Tibial nerve (tissue), 4 donors: ENCODE measurements at regions not wholly inside any gene's neighbourhood (a gene's known extent, or its start where the extent isn't known, plus 50 kb on each side); places are given as distances from the start of the nearest gene placed in this dataset.
"Not testable (repeated sequence)": the region's sequence is repeated elsewhere in the genome, so short reads cannot be mapped to it uniquely, and the experiment has no call there.

Experiments
- DNase-seq, 2 donors: peaks; one replicate each; pipeline ENCODE4 v3.0.0-alpha.2; 2019; ENCODE audit warnings: low spot score in 2 of 2
- H3K27ac ChIP-seq, 4 donors: fragments of 200-600 bp; sonication (generic) in 3 of 4; one replicate each; pipeline ENCODE4 v1.5.1; 2017 to 2019; ENCODE audit warnings: mild to moderate bottlenecking in 1 of 4
- H3K27me3 ChIP-seq, 2 donors: fragments of 200-600 bp; sonication (generic) in 1 of 2; one replicate each; pipeline versions ENCODE4 v1.5.1 to v1.6.0; 2017 to 2019
- H3K36me3 ChIP-seq, 3 donors: fragments of 200-600 bp; sonication (generic); one replicate each; pipeline ENCODE4 v1.5.1; 2018 to 2019
- H3K4me1 ChIP-seq, 4 donors: fragments of 200-600 bp; sonication (generic) in 3 of 4; one replicate each; pipeline ENCODE4 v1.5.1; 2017 to 2019
- H3K4me3 ChIP-seq, 4 donors: fragments of 200-600 bp; sonication (generic) in 3 of 4; one replicate each; pipeline ENCODE4 v1.5.1; 2017 to 2019; ENCODE audit warnings: mild to moderate bottlenecking in 1 of 4, moderate library complexity in 1 of 4
- H3K9me3 ChIP-seq, 4 donors: fragments of 200-600 bp; sonication (generic) in 3 of 4; one replicate each; pipeline ENCODE4 v1.5.1; 2017 to 2019
- EP300 ChIP-seq, 2 donors: sonication (generic); formaldehyde crosslinking; IDR thresholded peaks; one replicate each; pipeline ENCODE4 v1.6.1; 2017; ENCODE audit warnings: antibody characterized with exemption in 2 of 2, mild to moderate bottlenecking in 1 of 2
- POLR2A ChIP-seq, 2 donors: fragments of 450-650 bp; IDR thresholded peaks; one replicate each; pipeline ENCODE4 v1.6.1; 2017; ENCODE audit warnings: antibody characterized with exemption in 2 of 2, mild to moderate bottlenecking in 2 of 2, moderate library complexity in 2 of 2
- WGBS, 2 donors: methylation state at CpG; one replicate each; pipeline ENCODE4 v1.1.5; 2018; 5-methylcytosine and 5-hydroxymethylcytosine counted together
- TF ChIP-seq, protein P1 (sequence below), 5 experiments: fragments of 200-600 bp in 3 of 5; fragments of 450-650 bp in 2 of 5; sonication (generic) in 3 of 5; IDR thresholded peaks; one replicate each; pipeline ENCODE4 v1.5.1; 2016 to 2019; ENCODE audit warnings: antibody characterized with exemption in 5 of 5, mild to moderate bottlenecking in 3 of 5, moderate library complexity in 2 of 5

DNA sequence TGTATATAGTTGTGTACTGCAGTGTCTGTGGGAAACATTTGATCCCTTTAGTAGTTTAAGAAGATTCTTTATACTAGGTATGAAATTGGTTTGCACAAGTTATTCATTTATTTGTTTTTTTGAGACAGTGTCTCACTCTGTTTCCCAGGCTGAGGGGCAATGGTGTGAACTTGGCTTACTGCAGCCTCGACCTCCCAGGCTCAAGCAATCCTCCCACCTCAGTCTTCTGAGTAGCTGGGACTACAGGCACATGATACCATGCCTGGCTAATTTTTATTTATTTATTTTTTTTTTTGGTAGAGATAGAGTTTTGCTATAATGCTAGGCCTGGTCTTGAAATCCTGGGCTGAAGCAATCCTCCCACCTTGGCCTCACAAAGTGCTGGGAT, 209.4 kb downstream of the RASSF9 start:
- WGBS, 2 donors = 64 to 71% methylated on average over 1 of the region's 1 CpG
- no peaks in the 10 kb centered on the region for H3K27me3 ChIP-seq
- no peak overlapping the region for H3K27ac ChIP-seq
- H3K4me3 ChIP-seq = no peak overlapping the region
- H3K36me3 ChIP-seq = no peaks in the 10 kb centered on the region
- no peaks in the 10 kb centered on the region for H3K4me1 ChIP-seq
- TF ChIP-seq POLR2A (IDR thresholded peaks at IDR 0.05) (no peak), EP300 (IDR thresholded peaks at IDR 0.05) (no peak)
- TF ChIP-seq, protein P1, sequence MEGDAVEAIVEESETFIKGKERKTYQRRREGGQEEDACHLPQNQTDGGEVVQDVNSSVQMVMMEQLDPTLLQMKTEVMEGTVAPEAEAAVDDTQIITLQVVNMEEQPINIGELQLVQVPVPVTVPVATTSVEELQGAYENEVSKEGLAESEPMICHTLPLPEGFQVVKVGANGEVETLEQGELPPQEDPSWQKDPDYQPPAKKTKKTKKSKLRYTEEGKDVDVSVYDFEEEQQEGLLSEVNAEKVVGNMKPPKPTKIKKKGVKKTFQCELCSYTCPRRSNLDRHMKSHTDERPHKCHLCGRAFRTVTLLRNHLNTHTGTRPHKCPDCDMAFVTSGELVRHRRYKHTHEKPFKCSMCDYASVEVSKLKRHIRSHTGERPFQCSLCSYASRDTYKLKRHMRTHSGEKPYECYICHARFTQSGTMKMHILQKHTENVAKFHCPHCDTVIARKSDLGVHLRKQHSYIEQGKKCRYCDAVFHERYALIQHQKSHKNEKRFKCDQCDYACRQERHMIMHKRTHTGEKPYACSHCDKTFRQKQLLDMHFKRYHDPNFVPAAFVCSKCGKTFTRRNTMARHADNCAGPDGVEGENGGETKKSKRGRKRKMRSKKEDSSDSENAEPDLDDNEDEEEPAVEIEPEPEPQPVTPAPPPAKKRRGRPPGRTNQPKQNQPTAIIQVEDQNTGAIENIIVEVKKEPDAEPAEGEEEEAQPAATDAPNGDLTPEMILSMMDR (IDR thresholded peaks at IDR 0.05) = no peak
- no peaks in the 10 kb centered on the region for H3K9me3 ChIP-seq
- no peak for DNase-seq

DNA sequence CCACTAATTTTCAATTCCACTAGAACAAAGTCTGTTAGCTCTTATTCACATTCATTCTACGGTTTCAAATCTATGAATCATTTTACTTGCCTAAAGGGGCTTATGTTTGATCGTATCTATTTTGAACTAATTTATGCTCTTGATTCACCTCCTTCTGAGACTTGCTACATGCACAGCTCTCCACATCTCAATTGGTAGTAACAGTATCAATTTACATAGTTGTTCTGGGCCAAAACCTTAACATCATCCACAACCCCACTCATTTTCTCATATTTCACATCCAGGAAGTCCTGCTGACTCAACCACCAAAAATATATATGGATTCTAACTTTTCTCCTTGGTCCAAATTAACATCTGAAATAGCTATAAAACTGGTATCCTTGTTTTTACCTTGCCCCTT, 208.6 kb downstream of the RASSF9 start:
- no peak overlapping the region for H3K4me3 ChIP-seq
- no peak overlapping the region for H3K27ac ChIP-seq
- H3K36me3 ChIP-seq = no peaks in the 10 kb centered on the region
- no peaks in the 10 kb centered on the region for H3K4me1 ChIP-seq
- no peak for TF ChIP-seq POLR2A (IDR thresholded peaks at IDR 0.05)
- no peak for TF ChIP-seq EP300 (IDR thresholded peaks at IDR 0.05)
- TF ChIP-seq, protein P1 (IDR thresholded peaks at IDR 0.05) = no peak
- DNase-seq = no peak
- H3K27me3 ChIP-seq = no peaks in the 10 kb centered on the region
- 71 to 75% methylated on average over 2 of the region's 2 CpGs for WGBS, 2 donors
- H3K9me3 ChIP-seq = no peaks in the 10 kb centered on the region

DNA sequence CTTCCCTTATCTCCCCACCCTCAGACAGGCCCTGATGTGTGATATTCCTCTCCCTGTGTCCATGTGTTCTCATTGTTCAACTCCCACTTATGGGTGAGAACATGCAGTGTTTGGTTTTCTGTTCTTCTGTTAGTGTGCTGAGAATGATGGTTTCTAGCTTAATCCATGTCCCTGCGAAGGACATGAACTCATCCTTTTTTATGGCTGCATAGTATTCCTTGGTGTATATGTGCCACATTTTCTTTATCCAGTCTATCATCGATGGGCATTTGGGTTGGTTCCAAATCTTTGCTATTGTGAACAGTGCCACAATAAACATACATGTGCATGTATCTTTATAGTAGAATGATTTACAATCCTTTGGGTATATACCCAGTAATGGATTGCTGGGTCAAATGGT, 207.6 kb downstream of the RASSF9 start:
- DNase-seq, H3K4me1 ChIP-seq, H3K9me3 ChIP-seq, H3K4me3 ChIP-seq, H3K27me3 ChIP-seq, H3K27ac ChIP-seq, H3K36me3 ChIP-seq: not testable (repeated sequence)
- 98 to 100% methylated on average over 2 of the region's 2 CpGs for WGBS, 2 donors

DNA sequence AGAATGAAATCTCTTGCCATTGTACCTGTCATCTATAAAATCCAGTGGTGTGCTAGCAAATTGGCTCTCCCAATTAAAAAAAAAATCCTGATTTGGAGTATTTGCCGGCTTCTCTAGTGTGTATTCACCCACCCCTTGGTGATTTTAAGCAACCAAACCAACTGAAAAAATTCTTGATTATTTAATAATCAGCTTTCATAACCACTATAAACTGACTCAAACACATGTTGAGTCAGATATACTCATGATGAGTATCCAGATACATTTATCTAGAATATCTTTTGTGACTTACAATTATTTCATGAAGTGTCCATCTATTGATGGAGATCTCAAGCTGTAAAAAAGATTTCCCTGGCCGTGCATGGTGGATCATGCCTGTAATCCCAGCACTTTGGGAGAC, 205.4 kb downstream of the RASSF9 start:
- H3K4me1 ChIP-seq = no peaks in the 10 kb centered on the region
- H3K9me3 ChIP-seq = no peaks in the 10 kb centered on the region
- H3K4me3 ChIP-seq = no peak overlapping the region
- no peaks in the 10 kb centered on the region for H3K27me3 ChIP-seq
- no peaks in the 10 kb centered on the region for H3K36me3 ChIP-seq
- TF ChIP-seq POLR2A (IDR thresholded peaks at IDR 0.05) (no peak), EP300 (IDR thresholded peaks at IDR 0.05) (no peak)
- TF ChIP-seq, protein P1 (IDR thresholded peaks at IDR 0.05) = no peak
- no peak for DNase-seq
- H3K27ac ChIP-seq = no peak overlapping the region
- WGBS, 2 donors = 85% methylated on average over 2 of the region's 2 CpGs

DNA sequence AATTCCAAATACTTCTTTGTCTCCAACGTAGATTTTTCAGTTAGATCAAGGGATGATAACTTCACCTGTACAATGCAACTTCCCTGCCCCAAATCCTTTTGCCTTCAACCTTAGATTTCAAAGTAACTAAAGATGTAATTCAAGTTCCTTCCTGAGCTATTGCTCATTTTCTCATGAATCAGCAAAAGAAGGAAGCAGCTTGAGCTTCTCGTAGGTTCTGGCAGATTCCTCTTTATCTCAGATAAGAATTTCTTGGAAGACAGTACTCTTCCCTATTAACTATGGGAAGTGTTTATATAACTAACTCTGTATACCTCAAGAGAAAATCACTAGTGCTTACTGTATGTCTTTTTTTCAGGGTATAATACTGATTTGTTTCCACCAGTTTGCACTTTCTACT, 203.8 kb downstream of the RASSF9 start:
- no peak for DNase-seq
- 25 to 40% methylated on average over 2 of the region's 2 CpGs for WGBS, 2 donors
- Histone ChIP-seq H3K4me3 (no peak overlapping the region), H3K36me3 (no peaks in the 10 kb centered on the region), H3K27me3 (no peaks in the 10 kb centered on the region), H3K9me3 (no peaks in the 10 kb centered on the region), H3K27ac (no peak overlapping the region), H3K4me1 (no peaks in the 10 kb centered on the region)
- no peak for TF ChIP-seq EP300 (IDR thresholded peaks at IDR 0.05)
- no peak for TF ChIP-seq POLR2A (IDR thresholded peaks at IDR 0.05)
- TF ChIP-seq, protein P1 (IDR thresholded peaks at IDR 0.05) = no peak

DNA sequence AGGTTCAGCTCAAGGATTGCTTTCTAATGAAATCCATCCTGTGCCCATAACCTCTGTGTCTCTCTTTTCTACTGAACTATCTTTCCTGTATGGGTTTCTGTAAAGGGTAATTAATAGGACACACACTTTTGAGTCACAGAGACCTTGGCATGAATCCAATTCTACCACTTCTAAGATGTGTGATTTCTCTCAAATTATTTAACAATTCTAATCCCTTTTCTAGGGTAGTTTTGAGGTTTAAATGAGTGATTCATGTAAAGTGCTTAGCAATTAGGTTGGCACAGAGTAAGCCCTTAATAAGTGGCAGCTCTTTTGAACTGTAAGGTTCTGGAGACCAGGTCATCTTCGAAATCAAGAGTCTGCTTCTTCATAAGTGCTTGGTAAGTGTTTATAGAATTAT, 202.7 kb downstream of the RASSF9 start:
- no peaks in the 10 kb centered on the region for H3K4me1 ChIP-seq
- 83 to 88% methylated on average over 1 of the region's 1 CpG for WGBS, 2 donors
- no peak for DNase-seq
- H3K27ac ChIP-seq = no peak overlapping the region
- TF ChIP-seq POLR2A (IDR thresholded peaks at IDR 0.05) (no peak), EP300 (IDR thresholded peaks at IDR 0.05) (no peak)
- TF ChIP-seq, protein P1 (IDR thresholded peaks at IDR 0.05) = no peak
- no peaks in the 10 kb centered on the region for H3K27me3 ChIP-seq
- H3K9me3 ChIP-seq = no peaks in the 10 kb centered on the region
- H3K4me3 ChIP-seq = no peak overlapping the region
- no peaks in the 10 kb centered on the region for H3K36me3 ChIP-seq
